H1 (cell line): ENCODE measurements at regions not wholly inside any gene's neighbourhood (a gene's known extent, or its start where the extent isn't known, plus 50 kb on each side); places are given as distances from the start of the nearest gene placed in this dataset.

Experiments
- E2F6 ChIP-seq: IDR thresholded peaks from 2 replicates; pipeline ENCODE4 v1.6.1; 2012; ENCODE audit warnings: inconsistent platforms
- EZH2 ChIP-seq: fragments of 200-600 bp; sonication (generic); IDR thresholded peaks from 2 replicates; pipeline ENCODE4 v1.7.1; 2012; ENCODE audit warnings: low read depth, mild to moderate bottlenecking, moderate library complexity, low read length, inconsistent platforms; ENCODE audit not compliant: severe bottlenecking
- GABPA ChIP-seq: IDR thresholded peaks from 2 replicates; pipeline ENCODE4 v1.6.1; 2011; ENCODE audit warnings: mild to moderate bottlenecking, low read length, moderate library complexity, borderline replicate concordance; ENCODE audit not compliant: insufficient read depth
- MAFK ChIP-seq: IDR thresholded peaks from 2 replicates; pipeline ENCODE4 v1.6.1; 2012; ENCODE audit warnings: low read depth, mild to moderate bottlenecking, improper control_type of control experiment, low read length
- POLR2AphosphoS5 ChIP-seq: IDR thresholded peaks from 2 replicates; pipeline ENCODE4 v1.6.1; 2011; ENCODE audit warnings: low read depth, low read length
- RFX5 ChIP-seq: IDR thresholded peaks from 2 replicates; pipeline ENCODE4 v1.6.1; 2011; ENCODE audit warnings: low read depth, low read length, improper control_type of control experiment, borderline replicate concordance
- RXRA ChIP-seq: IDR thresholded peaks from 2 replicates; pipeline ENCODE4 v1.6.1; 2011; ENCODE audit warnings: low read depth, mild to moderate bottlenecking, low read length, moderate library complexity; ENCODE audit not compliant: insufficient read depth
- SIN3A ChIP-seq, 2 experiments: IDR thresholded peaks in 1 of 2; conservative IDR thresholded peaks in 1 of 2; 2 replicates each; pipeline ENCODE4 v1.6.1; 2011 to 2012; ENCODE audit warnings: low read length in 2 of 2, improper control_type of control experiment in 1 of 2, low read depth in 1 of 2, mild to moderate bottlenecking in 1 of 2
- SP4 ChIP-seq: IDR thresholded peaks from 2 replicates; pipeline ENCODE4 v1.6.1; 2012; ENCODE audit warnings: low read length, inconsistent platforms
- TF ChIP-seq, protein P1 (sequence below), 3 experiments: IDR thresholded peaks; 1 replicate in 2 of 3; 2 replicates in 1 of 3; pipeline versions ENCODE4 v1.5.1 to v1.6.1; 2011; ENCODE audit warnings: low read length in 3 of 3, mild to moderate bottlenecking in 3 of 3, inconsistent platforms in 2 of 3, low read depth in 1 of 3, moderate library complexity in 1 of 3; ENCODE audit not compliant: insufficient read depth in 1 of 3; ENCODE audit errors: control extremely low read depth in 1 of 3
- TF ChIP-seq, protein P2 (sequence below): IDR thresholded peaks from 2 replicates; pipeline ENCODE4 v1.6.1; 2012; ENCODE audit warnings: inconsistent platforms

DNA sequence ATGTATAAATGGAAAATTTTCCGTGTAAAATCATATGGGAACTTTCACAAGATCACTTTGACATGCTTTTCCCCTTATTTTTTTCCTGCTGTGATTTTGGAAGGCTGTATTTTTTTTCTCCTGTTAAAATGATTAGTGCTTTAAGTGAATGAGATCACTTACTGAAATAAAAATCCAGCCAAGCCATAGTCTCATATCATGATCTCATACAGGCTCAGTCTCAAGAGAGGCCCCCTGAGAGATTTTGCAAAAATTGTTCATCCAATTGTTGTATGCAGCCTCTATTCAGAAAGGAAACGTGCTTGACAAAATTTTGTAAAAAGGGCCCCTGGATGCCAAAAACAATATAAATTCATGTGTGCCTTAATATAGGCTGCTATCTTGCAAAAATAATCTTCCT, 528.2 kb downstream of the HDGFL1 start:
- TF ChIP-seq POLR2AphosphoS5 (no peak), MAFK (no peak), RXRA (no peak), SP4 (no peak), EZH2 (no peak), GABPA (no peak), E2F6 (no peak), SIN3A (conservative IDR thresholded peaks at IDR 0.05 in 1 of 2, IDR thresholded peaks at IDR 0.05 in 1 of 2; ENCODE audit: low read depth in 1 of 2, low read length in 2 of 2) (no peak), RFX5 (no peak)
- TF ChIP-seq, protein P1, sequence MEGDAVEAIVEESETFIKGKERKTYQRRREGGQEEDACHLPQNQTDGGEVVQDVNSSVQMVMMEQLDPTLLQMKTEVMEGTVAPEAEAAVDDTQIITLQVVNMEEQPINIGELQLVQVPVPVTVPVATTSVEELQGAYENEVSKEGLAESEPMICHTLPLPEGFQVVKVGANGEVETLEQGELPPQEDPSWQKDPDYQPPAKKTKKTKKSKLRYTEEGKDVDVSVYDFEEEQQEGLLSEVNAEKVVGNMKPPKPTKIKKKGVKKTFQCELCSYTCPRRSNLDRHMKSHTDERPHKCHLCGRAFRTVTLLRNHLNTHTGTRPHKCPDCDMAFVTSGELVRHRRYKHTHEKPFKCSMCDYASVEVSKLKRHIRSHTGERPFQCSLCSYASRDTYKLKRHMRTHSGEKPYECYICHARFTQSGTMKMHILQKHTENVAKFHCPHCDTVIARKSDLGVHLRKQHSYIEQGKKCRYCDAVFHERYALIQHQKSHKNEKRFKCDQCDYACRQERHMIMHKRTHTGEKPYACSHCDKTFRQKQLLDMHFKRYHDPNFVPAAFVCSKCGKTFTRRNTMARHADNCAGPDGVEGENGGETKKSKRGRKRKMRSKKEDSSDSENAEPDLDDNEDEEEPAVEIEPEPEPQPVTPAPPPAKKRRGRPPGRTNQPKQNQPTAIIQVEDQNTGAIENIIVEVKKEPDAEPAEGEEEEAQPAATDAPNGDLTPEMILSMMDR (IDR thresholded peaks at IDR 0.05; ENCODE audit: control extremely low read depth in 1 of 3, insufficient read depth in 1 of 3, low read depth in 1 of 3, low read length in 3 of 3) = no peak
- TF ChIP-seq, protein P2, sequence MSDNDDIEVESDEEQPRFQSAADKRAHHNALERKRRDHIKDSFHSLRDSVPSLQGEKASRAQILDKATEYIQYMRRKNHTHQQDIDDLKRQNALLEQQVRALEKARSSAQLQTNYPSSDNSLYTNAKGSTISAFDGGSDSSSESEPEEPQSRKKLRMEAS = no peak
